ENCODE measurements at regions not wholly inside any gene's neighbourhood (a gene's known extent, or its start where the extent isn't known, plus 50 kb on each side); places are given as distances from the start of the nearest gene placed in this dataset.

- Histone ChIP-seq H4K20me1 (ENCODE audit: control insufficient read depth, insufficient read depth, low read depth, low read length) (no peaks in the 10 kb centered on the region), H3K9me3 (ENCODE audit: control insufficient read depth, insufficient read depth, low read length) (no peaks in the 10 kb centered on the region), H3K4me3 (ENCODE audit: low read length) (no peak overlapping the region), H3K36me3 (ENCODE audit: control insufficient read depth, low read length) (no peaks in the 10 kb centered on the region), H3K4me1 (ENCODE audit: control insufficient read depth, low read length) (no peaks in the 10 kb centered on the region), H3K27me3 (ENCODE audit: control insufficient read depth, low read length) (no peaks in the 10 kb centered on the region), H3K79me2 (ENCODE audit: control insufficient read depth, low read length) (no peaks in the 10 kb centered on the region), H3F3A (ENCODE audit: control insufficient read depth, insufficient read depth) (no peaks in the 10 kb centered on the region), H3K4me2 (ENCODE audit: low read length) (no peak overlapping the region), H3K9me2 (replicated peaks; ENCODE audit: control insufficient read depth, low read length) (no peaks in the 10 kb centered on the region), H3K27ac (ENCODE audit: low read depth, low read length) (no peak overlapping the region)
- no peak for TF ChIP-seq EZH2phosphoT487 (IDR thresholded peaks at IDR 0.05; ENCODE audit: borderline replicate concordance, low read length)
- TF ChIP-seq, protein P1, sequence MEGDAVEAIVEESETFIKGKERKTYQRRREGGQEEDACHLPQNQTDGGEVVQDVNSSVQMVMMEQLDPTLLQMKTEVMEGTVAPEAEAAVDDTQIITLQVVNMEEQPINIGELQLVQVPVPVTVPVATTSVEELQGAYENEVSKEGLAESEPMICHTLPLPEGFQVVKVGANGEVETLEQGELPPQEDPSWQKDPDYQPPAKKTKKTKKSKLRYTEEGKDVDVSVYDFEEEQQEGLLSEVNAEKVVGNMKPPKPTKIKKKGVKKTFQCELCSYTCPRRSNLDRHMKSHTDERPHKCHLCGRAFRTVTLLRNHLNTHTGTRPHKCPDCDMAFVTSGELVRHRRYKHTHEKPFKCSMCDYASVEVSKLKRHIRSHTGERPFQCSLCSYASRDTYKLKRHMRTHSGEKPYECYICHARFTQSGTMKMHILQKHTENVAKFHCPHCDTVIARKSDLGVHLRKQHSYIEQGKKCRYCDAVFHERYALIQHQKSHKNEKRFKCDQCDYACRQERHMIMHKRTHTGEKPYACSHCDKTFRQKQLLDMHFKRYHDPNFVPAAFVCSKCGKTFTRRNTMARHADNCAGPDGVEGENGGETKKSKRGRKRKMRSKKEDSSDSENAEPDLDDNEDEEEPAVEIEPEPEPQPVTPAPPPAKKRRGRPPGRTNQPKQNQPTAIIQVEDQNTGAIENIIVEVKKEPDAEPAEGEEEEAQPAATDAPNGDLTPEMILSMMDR (IDR thresholded peaks at IDR 0.05; ENCODE audit: low read depth, low read length, poor library complexity, severe bottlenecking) = no peak
Observed at GRCh38 chrX:122504026-122504425, 680.1 kb upstream of the GRIA3 start.

GRCh38 chrX:122512561-122513072 is 671.5 kb upstream of the GRIA3 start:
- Histone ChIP-seq H3F3A (ENCODE audit: control insufficient read depth, insufficient read depth) (no peaks in the 10 kb centered on the region), H3K4me2 (ENCODE audit: low read length) (no peak overlapping the region), H3K9me2 (replicated peaks; ENCODE audit: control insufficient read depth, low read length) (no peaks in the 10 kb centered on the region), H3K27me3 (ENCODE audit: control insufficient read depth, low read length) (no peaks in the 10 kb centered on the region), H3K36me3 (ENCODE audit: control insufficient read depth, low read length) (no peaks in the 10 kb centered on the region), H3K9me3 (ENCODE audit: control insufficient read depth, insufficient read depth, low read length) (no peaks in the 10 kb centered on the region), H3K79me2 (ENCODE audit: control insufficient read depth, low read length) (no peaks in the 10 kb centered on the region), H3K4me1 (ENCODE audit: control insufficient read depth, low read length) (no peaks in the 10 kb centered on the region), H3K27ac (ENCODE audit: low read depth, low read length) (no peak overlapping the region), H3K4me3 (ENCODE audit: low read length) (no peak overlapping the region), H4K20me1 (ENCODE audit: control insufficient read depth, insufficient read depth, low read depth, low read length) (no peaks in the 10 kb centered on the region)
- no peak for TF ChIP-seq EZH2phosphoT487 (IDR thresholded peaks at IDR 0.05; ENCODE audit: borderline replicate concordance, low read length)
- TF ChIP-seq, protein P1 (IDR thresholded peaks at IDR 0.05; ENCODE audit: low read depth, low read length, poor library complexity, severe bottlenecking) = no peak

DNA sequence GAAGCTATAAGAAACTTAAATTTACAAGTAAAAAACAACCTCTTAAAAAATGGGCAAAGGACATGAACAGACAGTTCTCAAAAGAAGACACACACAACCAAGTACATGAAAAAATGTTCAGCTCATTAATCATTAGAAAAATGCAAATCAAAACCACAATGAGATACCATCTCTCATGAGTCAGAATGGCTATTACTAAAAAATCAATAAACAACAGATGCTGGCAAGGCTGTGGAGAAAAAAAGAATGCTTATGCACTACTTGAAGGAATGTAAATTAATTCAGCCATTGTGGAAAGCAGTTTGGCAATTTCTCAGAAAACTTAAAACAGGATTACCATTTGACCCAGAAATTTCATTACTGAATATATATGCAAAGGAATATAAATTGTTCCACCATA is 666.3 kb upstream of the GRIA3 start:
- no peak overlapping the region for H3K4me2 ChIP-seq (ENCODE audit: low read length)
- H3K27ac ChIP-seq (ENCODE audit: low read depth, low read length) = no peak overlapping the region
- H3K79me2 ChIP-seq (ENCODE audit: control insufficient read depth, low read length) = no peaks in the 10 kb centered on the region
- no peaks in the 10 kb centered on the region for H3K4me1 ChIP-seq (ENCODE audit: control insufficient read depth, low read length)
- no peaks in the 10 kb centered on the region for H4K20me1 ChIP-seq (ENCODE audit: control insufficient read depth, insufficient read depth, low read depth, low read length)
- no peaks in the 10 kb centered on the region for H3F3A ChIP-seq (ENCODE audit: control insufficient read depth, insufficient read depth)
- no peak overlapping the region for H3K4me3 ChIP-seq (ENCODE audit: low read length)
- no peaks in the 10 kb centered on the region for H3K9me2 ChIP-seq (replicated peaks; ENCODE audit: control insufficient read depth, low read length)
- no peak for TF ChIP-seq EZH2phosphoT487 (IDR thresholded peaks at IDR 0.05; ENCODE audit: borderline replicate concordance, low read length)
- TF ChIP-seq, protein P1 (IDR thresholded peaks at IDR 0.05; ENCODE audit: low read depth, low read length, poor library complexity, severe bottlenecking) = no peak
- H3K36me3 ChIP-seq (ENCODE audit: control insufficient read depth, low read length) = no peaks in the 10 kb centered on the region
- no peaks in the 10 kb centered on the region for H3K9me3 ChIP-seq (ENCODE audit: control insufficient read depth, insufficient read depth, low read length)
- no peaks in the 10 kb centered on the region for H3K27me3 ChIP-seq (ENCODE audit: control insufficient read depth, low read length)
